ENCODE measurements at regions not wholly inside any gene's neighbourhood (a gene's known extent, or its start where the extent isn't known, plus 50 kb on each side); places are given as distances from the start of the nearest gene placed in this dataset.
"Not testable (repeated sequence)": the region's sequence is repeated elsewhere in the genome, so short reads cannot be mapped to it uniquely, and the experiment has no call there.

DNA sequence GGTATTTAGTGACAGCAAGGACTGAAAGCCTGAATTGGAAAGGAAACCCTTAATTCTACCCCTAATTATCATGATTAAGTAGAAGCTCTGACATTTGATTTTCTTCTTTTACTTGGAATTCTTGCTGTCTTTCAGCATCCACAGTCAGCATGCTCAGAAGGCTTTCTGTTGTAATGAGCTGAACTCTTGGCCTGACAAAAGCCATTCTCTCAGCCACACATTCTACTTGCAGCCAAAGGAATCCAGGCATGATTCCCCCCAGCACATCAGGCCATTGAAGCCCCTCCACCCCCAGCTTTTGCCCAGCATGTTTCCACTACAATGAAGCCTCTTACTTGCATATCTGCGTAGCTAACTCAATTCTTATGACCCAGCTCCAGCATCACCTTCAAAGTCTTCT lies 94.3 kb upstream of the FRMD4A start:
- no peak for ATAC-seq

DNA sequence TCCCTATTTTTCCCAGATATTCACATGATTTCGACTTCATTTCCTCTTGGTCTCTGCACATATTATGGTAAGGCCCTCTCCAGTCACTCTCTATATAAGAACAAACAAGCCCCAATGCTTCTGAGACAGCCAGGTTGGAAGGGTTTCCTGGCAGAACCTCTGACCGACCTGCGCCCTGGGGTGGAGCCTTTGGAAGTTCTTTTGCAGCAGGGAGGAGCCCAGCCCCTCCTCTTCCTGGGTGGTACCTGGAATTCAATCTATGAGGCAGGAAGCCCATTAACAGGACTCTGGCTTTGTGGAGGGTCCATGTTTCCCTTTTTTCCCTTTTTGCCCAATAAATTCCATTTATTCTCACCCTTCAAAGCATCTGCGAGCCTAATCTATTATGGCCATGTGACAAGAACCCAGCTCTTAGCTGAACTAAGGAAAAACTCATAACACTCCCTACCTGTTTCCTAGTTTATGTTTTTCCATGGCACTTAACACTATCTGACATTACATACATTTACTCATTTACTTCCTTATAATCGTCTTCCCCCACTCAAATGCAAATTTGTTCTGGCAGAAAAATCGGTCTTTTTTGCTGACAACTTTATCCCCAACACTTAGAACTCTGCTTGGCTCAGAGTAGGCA lies 92.5 kb upstream of the FRMD4A start:
- no peak for ATAC-seq

DNA sequence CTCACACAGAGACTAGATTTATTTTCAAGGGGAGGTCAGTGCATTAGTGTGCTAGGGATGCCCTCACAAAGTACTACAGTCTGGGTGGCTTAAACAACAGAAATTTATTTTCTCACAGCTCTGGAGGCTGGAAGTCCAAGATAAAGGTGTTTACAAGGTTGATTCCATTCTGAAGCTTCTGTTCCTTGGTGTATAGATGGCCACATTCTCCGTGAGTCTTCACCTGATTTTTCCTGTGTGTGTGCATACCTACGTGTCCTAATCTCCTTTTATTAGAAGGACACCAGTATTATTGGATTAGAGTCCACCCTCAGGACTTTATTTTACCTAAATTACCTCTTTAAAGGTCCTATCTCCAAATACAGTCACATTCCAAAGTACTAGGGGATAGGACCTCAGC lies 91.7 kb upstream of the FRMD4A start:
- ATAC-seq: no peak

DNA sequence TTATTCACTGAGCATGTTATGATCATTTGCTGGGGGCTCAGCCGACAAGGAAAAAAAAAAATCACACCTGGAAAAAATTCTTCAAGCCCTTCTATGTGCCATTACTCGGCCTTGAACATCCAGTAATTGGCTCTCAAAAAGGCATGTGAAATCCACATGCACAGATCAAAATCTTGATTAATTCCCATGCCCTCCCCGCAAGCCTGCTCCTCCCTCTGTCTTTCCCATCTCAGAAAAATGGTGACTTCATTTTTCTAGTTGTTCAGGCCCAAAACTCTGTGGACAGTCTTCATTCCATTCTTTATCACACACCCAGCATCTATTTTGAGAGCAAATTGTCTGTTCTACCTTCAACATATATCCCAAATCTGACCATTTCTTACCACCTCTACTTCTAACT lies 91.2 kb upstream of the FRMD4A start:
- ATAC-seq: no peak

DNA sequence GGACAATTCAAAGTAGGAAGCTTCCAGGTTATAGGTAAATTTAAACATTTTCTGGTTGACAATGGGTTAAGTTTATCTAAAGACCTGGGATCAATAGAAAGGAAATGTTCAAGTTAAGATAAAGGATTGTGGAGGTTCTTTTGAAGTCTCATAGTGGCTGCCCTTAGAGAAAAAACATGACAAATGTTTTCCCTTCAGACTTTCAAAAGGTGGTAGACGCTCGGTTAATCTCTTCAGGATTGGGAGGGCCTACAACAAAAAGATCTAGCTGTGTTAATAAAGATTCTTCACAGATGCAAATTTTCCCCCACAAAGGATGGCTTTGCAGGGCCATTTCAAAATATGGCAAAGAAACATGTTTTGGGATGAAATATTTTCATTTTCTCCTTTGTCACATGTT lies 86.6 kb upstream of the FRMD4A start:
- not testable (repeated sequence) for ATAC-seq

DNA sequence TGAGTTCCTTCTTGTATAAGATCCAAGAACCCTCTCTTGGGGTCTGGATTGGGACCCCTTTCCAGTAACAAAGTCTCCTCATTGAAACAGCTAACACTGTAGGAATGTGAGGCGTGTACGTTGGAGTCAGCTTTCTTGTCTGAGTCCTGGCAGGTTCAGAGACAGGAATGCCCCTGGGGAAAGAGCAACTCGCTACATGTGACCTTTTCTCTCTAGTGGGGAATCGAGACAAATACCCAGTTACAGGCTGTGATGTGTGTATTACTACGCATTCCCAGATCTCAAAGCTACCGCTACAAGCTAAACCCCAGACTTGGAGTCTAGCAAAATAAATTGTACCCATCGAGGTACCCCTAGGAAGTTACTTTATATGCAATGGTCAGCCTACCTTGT lies 85.6 kb upstream of the FRMD4A start:
- ATAC-seq: no peak

DNA sequence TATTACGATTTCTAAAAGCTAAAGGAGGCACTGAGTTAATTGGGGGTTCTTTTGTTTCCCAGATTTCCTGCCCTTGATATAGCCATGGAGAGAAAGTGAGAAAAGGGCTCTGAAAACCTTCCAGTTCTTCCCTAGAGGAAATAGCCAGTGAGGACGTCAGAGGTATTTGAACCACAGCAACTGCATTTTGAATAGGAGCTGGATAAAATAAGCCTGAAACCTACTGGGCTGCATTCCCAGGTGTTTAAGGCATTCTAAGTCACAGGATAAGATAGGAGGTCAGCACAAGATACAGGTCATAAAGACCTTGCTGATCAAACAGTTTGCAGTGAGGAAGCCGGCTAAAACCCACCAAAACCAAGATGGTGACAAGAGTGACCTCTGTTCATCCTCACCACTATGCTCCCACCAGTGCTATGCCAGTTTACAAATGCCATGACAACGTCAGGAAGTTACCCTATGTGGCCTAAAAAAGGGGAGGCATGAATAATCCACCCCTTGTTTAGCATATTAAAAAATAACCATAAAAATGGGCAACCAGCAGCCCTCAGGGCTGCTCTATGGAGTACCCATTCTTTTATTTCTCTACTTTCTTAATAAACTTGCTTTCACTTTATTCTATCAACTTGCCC lies 85.1 kb upstream of the FRMD4A start:
- ATAC-seq: no peak

DNA sequence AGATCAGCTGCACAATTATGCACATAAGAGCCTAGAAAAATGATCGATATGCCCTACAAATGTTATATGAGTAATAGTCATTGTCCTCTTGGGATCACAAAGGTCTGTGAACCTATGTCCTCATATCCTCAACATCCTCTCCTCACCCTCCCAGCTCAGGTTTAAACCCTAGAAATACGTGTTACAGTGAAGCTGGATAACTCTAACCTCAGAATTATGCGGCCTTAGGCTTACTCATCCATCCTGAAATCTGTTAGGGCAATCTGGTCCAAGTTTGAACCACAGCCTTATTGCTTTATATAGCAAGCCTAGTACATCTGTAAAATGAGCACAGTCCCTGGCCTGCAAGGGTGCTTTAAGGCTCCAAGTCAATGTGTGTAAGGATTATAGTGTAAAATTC lies 84.2 kb upstream of the FRMD4A start:
- no peak for ATAC-seq

DNA sequence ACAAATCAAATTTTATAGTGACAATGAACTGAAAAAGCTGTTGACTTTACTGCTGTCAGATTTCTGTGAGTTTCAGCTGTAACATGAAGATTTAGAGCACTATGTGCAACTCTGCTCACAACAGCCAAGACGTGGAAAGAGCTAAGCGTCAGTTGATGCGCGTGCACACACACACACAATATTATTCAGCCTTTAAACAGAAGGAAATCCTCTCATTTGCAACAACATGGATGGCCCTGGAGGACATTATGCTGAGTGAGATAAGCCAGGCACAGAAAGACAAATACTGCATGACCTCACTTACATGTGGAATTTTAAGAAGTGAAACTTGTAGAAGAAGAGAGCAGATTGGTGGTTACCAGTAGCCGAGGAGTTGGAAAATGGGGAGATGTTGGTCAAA lies 82.8 kb upstream of the FRMD4A start:
- ATAC-seq: no peak

DNA sequence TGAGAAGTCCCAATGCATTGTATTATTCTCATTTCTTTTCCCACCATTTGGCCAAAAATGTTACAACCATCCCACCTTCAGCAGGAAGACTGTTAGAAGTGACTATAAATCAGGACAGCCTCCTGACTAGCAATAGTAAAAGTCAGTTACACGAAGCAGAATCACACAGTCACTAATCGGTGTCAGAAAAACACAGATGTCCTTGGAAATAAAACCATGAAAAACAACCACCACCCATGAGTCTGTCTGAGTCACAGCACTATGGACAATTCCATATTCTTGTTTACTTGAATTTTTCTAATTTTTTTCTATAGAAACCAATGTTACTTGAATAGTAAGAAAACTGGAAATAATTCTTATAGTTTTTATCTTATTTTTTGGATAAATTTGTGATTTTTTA lies 81.9 kb upstream of the FRMD4A start:
- ATAC-seq: no peak

DNA sequence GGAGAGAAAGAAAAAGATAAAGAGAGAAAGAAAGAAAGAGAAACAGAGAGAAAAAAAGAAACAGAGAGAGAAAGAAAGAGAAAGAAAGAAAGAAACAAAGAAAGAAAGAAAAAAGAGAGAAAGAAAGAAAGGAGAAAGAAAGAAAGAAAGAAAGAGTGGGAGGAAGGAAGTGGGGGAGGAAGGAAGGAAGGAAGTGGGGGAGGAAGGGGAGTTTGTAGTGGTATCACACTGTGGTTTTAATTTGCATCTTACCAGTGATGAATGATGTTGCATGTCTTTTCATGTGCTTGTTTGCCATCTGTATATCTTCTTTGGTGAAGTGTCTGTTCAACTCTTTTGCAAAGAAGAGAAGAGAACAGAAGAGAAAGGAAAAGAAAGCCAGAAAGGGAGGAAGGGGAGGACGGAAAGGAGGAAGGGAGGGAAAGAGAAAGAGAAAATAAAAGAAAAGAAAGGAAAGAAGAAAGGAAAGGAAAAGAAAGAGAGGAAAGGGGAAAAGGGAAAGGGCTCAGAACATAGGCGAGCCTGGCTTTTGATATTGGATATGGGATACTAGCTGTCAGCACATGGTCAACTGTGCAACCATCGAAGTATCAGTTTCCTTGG lies 79.2 kb upstream of the FRMD4A start:
- peak; percentile 45 to 51 for ATAC-seq

DNA sequence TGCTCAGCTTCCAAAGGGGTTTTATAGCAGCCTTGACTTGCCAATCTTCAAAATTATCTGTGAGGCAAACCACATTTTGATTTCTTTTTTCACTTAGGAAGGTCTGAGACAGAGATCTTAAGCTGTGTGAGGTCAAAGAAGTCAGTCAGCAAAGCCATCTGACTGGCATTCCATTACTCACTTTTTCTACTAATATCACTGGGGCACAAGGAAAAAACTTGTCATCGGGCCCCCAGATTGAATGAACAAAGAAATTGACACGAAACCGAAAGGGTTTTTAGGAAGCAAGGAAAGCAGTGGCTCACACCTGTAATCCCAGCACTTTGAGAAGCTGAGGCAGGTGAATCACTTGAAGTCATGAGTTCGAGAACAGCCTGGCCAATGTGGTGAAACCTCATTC lies 78.5 kb upstream of the FRMD4A start:
- ATAC-seq: peak; percentile 85 to 88

DNA sequence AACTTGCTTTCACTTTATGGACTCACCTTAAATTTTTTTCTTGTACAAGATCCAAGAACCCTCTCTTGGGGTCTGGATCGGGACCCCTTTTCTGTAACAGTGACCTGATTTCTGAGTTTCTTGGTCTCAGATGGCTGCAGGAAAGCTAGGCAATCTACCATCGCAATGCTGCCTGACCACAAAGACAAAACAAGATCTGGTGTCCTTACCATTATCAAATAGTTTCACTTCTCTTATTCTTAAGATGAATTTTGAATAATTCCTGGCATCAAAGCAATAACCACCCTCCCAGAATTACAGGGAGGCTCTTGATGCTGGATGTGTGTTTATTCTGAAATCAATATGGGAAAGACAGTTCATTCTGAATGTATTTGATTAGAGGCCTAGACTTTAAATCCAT lies 77.4 kb upstream of the FRMD4A start:
- no peak for ATAC-seq

DNA sequence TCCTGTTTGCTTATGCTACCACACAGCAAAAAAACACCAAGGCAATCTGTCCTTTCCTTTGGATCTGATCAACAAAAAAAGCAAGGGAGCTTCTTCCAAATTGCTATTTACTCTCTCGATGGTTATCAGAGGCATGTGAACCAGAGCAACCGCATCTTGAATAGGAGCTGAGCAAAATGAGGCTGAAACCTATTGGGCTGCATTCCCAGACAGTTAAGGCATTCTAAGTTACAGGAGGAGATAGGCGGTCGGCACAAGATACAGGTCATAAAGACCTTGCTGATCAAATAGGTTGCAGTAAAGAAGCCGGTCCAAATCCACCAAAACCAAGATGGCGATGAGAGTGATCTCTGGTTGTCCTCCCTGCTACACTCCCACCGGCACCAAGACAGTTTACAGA lies 76.8 kb upstream of the FRMD4A start:
- ATAC-seq: no peak

DNA sequence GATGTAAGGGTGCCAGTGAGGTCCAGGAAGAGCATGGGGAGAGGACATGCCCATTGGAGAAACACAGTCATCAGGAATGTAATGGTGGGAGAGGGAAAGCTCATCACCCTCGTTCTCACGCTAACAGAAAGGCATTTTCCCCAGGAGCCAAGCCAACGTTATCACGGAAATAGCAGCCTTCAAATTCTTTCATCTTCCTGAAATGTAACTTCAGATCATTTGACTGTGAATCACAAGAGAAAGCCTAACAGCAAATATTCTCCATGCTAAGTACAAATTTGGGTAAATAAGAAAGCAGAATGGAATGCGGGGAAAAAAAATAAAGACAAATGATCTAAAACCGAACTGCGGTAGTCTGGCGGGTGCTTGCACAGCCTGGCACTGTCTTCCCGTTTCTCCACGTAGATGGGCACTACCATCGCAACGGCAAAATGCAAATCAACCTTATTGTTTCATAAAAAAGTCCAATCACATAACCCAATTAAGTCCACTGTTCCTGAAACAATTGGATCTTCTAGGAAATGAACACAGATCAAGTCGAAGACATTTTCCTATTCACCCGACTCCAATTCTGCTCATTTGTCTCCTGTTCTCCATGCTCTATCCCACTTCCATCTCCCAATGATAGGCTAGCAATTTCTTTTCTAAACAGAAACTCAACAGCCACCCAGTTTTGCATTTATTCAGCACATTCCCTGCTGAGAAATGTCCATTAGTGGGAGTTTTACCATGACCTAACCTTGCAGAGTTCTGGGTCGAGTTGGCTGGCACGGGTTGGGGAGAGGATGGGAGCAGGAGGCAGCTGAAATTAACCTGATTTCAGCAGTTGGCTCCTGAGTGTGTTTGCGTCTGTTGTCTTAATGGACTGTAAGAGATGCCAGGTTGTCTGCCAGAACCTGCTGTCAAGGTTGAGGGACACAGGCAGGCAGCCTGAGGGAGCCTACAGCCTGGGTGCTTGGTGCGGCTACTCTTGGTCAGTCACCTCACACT lies 74.6 kb upstream of the FRMD4A start:
- no peak for ATAC-seq

DNA sequence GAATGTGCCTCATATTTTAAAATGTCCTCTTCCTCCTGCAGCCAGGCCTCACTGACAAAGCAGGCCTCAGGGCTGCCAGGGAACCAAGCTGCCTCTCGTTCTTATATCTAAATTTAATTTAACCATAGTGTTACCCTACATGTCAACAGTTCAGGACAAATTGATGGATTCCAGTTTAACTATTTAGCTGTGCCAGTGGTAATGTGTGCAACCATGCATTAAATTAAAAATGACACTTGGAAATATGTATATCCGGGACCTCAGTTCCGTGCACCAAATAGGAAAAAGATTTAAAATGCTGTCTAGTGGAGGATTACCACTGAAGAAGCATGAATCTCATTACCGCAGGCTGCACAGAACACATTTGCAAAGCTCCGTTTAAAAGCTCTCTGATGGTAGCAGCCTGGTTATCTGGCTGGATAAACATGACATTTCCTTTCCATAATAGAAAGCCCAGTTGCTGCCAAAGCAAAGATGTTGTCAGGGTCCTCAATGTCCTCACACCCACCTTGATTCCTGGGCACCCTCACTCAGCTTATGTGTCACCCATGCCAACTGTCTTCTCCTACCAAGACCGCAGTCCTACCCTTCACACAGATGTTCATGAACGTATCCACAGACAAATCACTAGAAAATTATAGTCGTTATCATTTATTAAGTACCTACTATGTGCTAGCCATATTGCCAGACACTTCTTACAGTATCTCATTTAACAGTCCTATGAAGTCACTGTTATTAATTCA lies 73.3 kb upstream of the FRMD4A start:
- no peak for ATAC-seq

DNA sequence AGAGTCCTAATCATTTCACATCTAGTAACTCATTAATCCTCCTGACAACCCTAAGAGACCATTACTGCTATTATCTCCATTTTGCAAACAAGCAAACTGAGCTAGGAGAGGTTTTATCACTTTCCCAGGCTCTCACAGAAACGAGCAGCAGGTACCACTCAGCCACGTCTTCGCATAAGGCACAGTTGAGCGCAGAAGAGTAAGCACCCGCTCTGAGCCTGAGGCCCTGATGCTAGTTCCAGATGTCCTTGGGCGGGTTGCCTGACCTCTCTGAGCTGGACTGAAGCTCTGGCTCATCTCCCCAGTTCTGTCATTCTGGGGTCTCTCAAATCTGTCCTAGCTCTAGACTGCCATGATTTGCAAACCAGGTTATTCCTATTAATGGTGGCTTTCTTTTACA lies 72.6 kb upstream of the FRMD4A start:
- ATAC-seq: no peak

DNA sequence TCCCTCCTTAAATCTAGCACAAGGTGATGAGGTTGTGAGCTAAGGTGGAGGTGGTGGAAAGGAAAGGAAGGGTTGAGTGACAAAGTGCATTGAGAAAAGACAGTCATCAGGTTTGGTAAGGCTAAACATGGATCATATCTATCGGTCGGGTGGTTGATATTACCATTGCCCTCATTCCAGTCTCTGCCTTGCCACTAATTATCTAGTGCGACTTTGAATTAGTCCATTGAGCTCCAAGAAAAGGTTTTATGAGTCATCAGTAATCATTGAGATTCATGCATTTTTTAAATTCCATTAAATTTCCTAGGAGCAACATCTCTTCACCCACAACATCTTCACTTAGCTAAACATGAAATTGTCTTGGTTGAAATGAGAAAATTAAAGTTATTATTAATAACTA lies 68.9 kb upstream of the FRMD4A start:
- ATAC-seq: no peak

DNA sequence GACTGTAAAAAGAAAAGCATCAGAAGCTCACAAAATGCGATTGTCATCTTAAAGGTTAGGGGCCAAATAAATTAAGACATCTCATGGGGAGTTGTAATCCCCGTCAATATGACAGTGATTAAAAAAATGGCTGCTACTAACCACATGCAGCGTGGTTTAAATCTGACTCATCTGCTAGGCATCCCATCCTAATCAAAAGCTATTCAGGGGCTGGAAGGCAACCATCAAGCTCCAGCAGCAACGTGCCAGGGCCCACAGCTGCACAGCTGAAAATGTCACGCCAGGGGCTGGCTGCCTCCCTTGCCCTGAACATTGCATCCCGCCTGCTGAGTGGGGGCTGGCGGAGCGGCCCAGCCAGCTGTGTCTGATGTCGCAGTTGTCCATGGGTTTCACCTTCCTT lies 66.3 kb upstream of the FRMD4A start:
- no peak for ATAC-seq

DNA sequence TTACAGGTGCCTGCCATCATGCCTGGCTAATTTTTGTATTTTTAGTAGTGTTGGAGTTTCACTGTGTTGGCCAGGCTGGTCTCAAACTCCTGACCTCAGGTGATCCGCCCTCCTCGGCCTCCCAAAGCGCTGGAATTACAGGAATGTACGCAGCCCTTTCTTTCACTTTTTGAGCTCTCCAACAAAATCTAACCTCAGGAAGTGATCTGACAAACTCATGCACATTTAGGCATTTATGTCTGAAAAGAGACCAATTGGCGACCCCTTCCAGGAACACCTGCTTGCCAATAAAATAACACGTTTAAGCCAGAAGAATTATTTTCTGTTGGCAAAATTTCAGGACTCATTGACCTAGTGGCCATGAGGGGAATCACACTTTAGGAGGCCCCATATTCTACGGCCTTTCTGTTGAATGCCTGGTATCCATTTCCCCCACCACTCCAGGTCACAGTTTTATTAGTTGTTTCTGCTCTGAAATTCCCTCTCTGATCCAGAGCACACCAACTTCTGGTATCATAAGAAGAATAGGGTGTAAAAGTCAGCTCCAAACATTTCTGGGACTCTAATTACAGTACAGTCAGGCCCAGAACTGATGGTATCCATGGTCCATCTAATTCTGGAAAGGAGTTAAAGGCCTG lies 65.8 kb upstream of the FRMD4A start:
- ATAC-seq: no peak

DNA sequence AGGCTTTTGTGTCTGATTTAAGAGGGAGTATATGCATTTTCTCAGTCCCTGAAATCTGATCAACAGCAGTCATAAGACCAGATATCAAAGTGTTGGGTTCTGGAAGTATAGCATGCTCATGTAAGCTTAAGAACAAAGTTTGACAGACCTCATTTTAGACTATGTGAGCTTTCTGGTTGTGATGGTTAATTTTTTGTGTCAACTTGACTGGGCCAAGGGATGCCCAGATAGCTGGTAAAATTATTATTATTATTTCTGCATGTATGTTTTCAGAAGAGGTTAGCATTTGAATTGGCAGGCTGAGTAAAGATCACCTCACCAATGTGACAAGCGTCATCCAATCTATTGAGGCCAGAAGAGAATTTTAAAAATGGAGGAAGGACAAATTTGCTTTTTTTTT lies 63.5 kb upstream of the FRMD4A start:
- ATAC-seq: no peak

DNA sequence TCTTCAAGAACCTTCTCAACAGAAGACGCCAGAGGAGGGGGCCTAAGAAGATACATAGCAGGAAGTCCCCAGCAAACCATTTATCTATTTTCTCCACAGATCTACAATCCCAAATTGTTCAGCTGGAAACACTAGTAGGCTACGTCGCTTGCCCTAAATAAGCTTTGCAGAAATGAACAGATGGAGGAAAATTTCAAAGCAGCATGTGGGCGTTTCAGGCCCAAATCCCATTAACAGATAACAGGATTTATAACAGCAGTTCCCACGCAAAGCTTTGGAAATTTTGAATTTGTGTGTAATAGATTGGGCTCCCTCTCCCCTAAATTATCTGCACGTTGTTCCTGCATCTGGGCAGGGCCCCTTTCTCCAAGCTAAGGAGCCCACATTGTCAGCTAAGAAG lies 60.6 kb upstream of the FRMD4A start:
- no peak for ATAC-seq

Data from activated CD4-positive, CD25-positive, alpha-beta regulatory T cell treated with anti-CD3 and anti-CD28 coated beads, Interleukin-2, amount 50 U/mL, for 24 hours (primary cell).